SK-N-SH treated with all-trans-retinoic acid at 6 μM for 48 hours (cell line): ENCODE measurements at regions not wholly inside any gene's neighbourhood (a gene's known extent, or its start where the extent isn't known, plus 50 kb on each side); places are given as distances from the start of the nearest gene placed in this dataset.

Experiments used
- ARNTL ChIP-seq: fragments of 450-650 bp; formaldehyde crosslinking; IDR thresholded peaks from 2 replicates; pipeline ENCODE4 v1.5.0; 2020; ENCODE audit warnings: low read depth, mild to moderate bottlenecking, moderate library complexity, borderline replicate concordance
- CREB5 ChIP-seq: fragments of 250-450 bp; sonication (Bioruptor Pico); IDR thresholded peaks from 2 replicates; pipeline ENCODE4 v1.5.1; 2020; ENCODE audit warnings: low read depth, mild to moderate bottlenecking, moderate library complexity
- CSDC2 ChIP-seq: fragments of 250-450 bp; sonication (Bioruptor Pico); IDR thresholded peaks from 2 replicates; pipeline ENCODE4 v1.5.0; 2020; ENCODE audit warnings: mild to moderate bottlenecking, moderate library complexity
- CSRNP3 ChIP-seq: fragments of 250-450 bp; sonication (Bioruptor Pico); IDR thresholded peaks from 2 replicates; pipeline ENCODE4 v1.5.1; 2021; ENCODE audit warnings: mild to moderate bottlenecking, moderate library complexity
- GLIS3 ChIP-seq: fragments of 250-450 bp; sonication (Bioruptor Pico); IDR thresholded peaks from 2 replicates; pipeline ENCODE4 v1.5.0; 2020; ENCODE audit warnings: mild to moderate bottlenecking, moderate library complexity
- PATZ1 ChIP-seq: fragments of 250-450 bp; sonication (Bioruptor Pico); IDR thresholded peaks from 2 replicates; pipeline ENCODE4 v1.8.0; 2020; ENCODE audit warnings: mild to moderate bottlenecking, moderate library complexity, borderline replicate concordance
- PPARA ChIP-seq: fragments of 250-450 bp; sonication (Bioruptor Pico); IDR thresholded peaks from 2 replicates; pipeline ENCODE4 v1.5.0; 2020; ENCODE audit warnings: mild to moderate bottlenecking, borderline replicate concordance
- RARB ChIP-seq: fragments of 250-450 bp; sonication (Bioruptor Pico); IDR thresholded peaks from 2 replicates; pipeline ENCODE4 v1.8.0; 2021; ENCODE audit warnings: mild to moderate bottlenecking, moderate library complexity
- TCF4 ChIP-seq: fragments of 250-450 bp; sonication (Bioruptor Pico); IDR thresholded peaks from 2 replicates; pipeline ENCODE4 v1.8.0; 2021; ENCODE audit warnings: mild to moderate bottlenecking, moderate library complexity, borderline replicate concordance
- TSHZ2 ChIP-seq: fragments of 250-450 bp; sonication (Bioruptor Pico); IDR thresholded peaks from 2 replicates; pipeline ENCODE4 v1.5.0; 2020; ENCODE audit warnings: mild to moderate bottlenecking, moderate library complexity
- ZC3H10 ChIP-seq: fragments of 250-450 bp; sonication (Bioruptor Pico); IDR thresholded peaks from 2 replicates; pipeline ENCODE4 v1.5.1; 2021; ENCODE audit warnings: mild to moderate bottlenecking, moderate library complexity
- ZFP30 ChIP-seq: fragments of 450-650 bp; formaldehyde crosslinking; IDR thresholded peaks from 2 replicates; pipeline ENCODE4 v1.5.0; 2022; ENCODE audit warnings: mild to moderate bottlenecking, moderate library complexity
- ZNF565 ChIP-seq: fragments of 450-650 bp; formaldehyde crosslinking; conservative IDR thresholded peaks from 2 replicates; pipeline ENCODE4 v1.5.0; 2020; ENCODE audit warnings: low read depth, mild to moderate bottlenecking, moderate library complexity

DNA sequence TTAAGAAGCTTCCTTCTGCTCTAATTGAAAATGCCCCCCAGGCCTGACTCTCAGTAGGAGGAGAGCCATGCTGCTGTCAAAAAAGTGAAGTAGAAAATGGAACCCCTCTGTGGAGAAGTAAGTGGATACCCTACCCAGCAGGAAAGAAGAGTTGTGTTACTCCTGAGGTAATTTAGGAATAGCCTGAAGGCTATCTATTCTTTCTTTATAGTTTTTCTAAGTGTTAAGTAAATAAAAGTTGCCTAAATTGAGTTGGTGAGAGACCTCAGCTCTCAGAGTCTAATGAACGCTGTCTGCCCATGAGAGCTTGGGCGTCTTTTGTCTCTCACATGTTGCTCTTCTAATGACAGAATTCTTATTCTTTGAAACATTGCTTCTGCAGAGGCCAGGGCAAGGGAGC lies 116.2 kb downstream of the NSUN3 start:
- TF ChIP-seq RARB (CRISPR knock-in tag), result no peak
- no peak for TF ChIP-seq ARNTL
- TF ChIP-seq PPARA (CRISPR knock-in tag), result no peak
- TF ChIP-seq CSRNP3 (CRISPR knock-in tag), result no peak
- TF ChIP-seq CSDC2 (CRISPR knock-in tag), result no peak
- TF ChIP-seq PATZ1, result no peak
- TF ChIP-seq ZFP30, result no peak
- no peak for TF ChIP-seq ZNF565
- no peak for TF ChIP-seq ZC3H10 (CRISPR knock-in tag)
- no peak for TF ChIP-seq TCF4 (CRISPR knock-in tag)
- TF ChIP-seq TSHZ2 (CRISPR knock-in tag), result no peak
- no peak for TF ChIP-seq GLIS3 (CRISPR knock-in tag)
- TF ChIP-seq CREB5, result no peak
